Muscle of back (tissue), 3 donors: ENCODE measurements at regions not wholly inside any gene's neighbourhood (a gene's known extent, or its start where the extent isn't known, plus 50 kb on each side); places are given as distances from the start of the nearest gene placed in this dataset.

Source experiments
- DNase-seq, 3 donors: peaks; one replicate each; pipeline versions ENCODE4 v3.0.0 to v3.0.0-alpha.2; 2013

- DNase-seq, result no peak
Observed at GRCh38 chr3:168517249-168518071, 421.7 kb upstream of the GOLIM4 start.

- DNase-seq, result no peak
Observed at GRCh38 chr3:168514252-168514651, 418.5 kb upstream of the GOLIM4 start.

- no peak for DNase-seq
Observed at GRCh38 chr3:168512802-168513201, 417.1 kb upstream of the GOLIM4 start.

- no peak for DNase-seq
Observed at GRCh38 chr3:168511428-168512014, 415.8 kb upstream of the GOLIM4 start.

GRCh38 chr3:168506589-168506988 is 410.9 kb upstream of the GOLIM4 start:
- no peak for DNase-seq

- DNase-seq, result peak in 1 of 3 donors; percentile 8
Observed at GRCh38 chr3:168501570-168501969, 405.8 kb upstream of the GOLIM4 start.

- no peak for DNase-seq
Observed at GRCh38 chr3:168498194-168498593, 402.5 kb upstream of the GOLIM4 start.

- DNase-seq, result no peak
Observed at GRCh38 chr3:168497741-168498140, 402.0 kb upstream of the GOLIM4 start.

GRCh38 chr3:168497183-168497582 is 401.5 kb upstream of the GOLIM4 start:
- DNase-seq, result no peak

- DNase-seq, result no peak
Observed at GRCh38 chr3:168495932-168496331, 400.2 kb upstream of the GOLIM4 start.

GRCh38 chr3:168495270-168495669 is 399.5 kb upstream of the GOLIM4 start:
- no peak for DNase-seq

- no peak for DNase-seq
Observed at GRCh38 chr3:168493412-168494205, 397.9 kb upstream of the GOLIM4 start.

- no peak for DNase-seq
Observed at GRCh38 chr3:168490981-168491380, 395.3 kb upstream of the GOLIM4 start.

GRCh38 chr3:168489301-168489700 is 393.6 kb upstream of the GOLIM4 start:
- DNase-seq, result no peak

- no peak for DNase-seq
Observed at GRCh38 chr3:168485936-168486335, 390.2 kb upstream of the GOLIM4 start.

- no peak for DNase-seq
Observed at GRCh38 chr3:168476360-168476980, 380.7 kb upstream of the GOLIM4 start.

- DNase-seq, result no peak
Observed at GRCh38 chr3:168475704-168476103, 380.0 kb upstream of the GOLIM4 start.

- DNase-seq, result no peak
Observed at GRCh38 chr3:168473334-168473890, 377.7 kb upstream of the GOLIM4 start.

GRCh38 chr3:168472783-168473182 is 377.1 kb upstream of the GOLIM4 start:
- DNase-seq, result no peak

GRCh38 chr3:168470380-168470779 is 374.7 kb upstream of the GOLIM4 start:
- no peak for DNase-seq

GRCh38 chr3:168469436-168469835 is 373.7 kb upstream of the GOLIM4 start:
- no peak for DNase-seq
